Activated B cell treated with CpG ODN at 0.5 μM for 24 hours (primary cell): ENCODE measurements at regions not wholly inside any gene's neighbourhood (a gene's known extent, or its start where the extent isn't known, plus 50 kb on each side); places are given as distances from the start of the nearest gene placed in this dataset.

Source experiments
- ATAC-seq: fragments of 200-7000 bp; cut with Tn5 transposase; one replicate; pipeline ENCODE4 v1.10.0; 2021; ENCODE audit warnings: low read depth, mild to moderate bottlenecking, moderate library complexity
- CTCF ChIA-PET: fragments of 350-600 bp; sonication (Branson Sonifier 250); formaldehyde crosslinking; loops from one replicate; lab custom pipeline; 2021; ENCODE audit warnings: antibody characterized with exemption; lab: Charles Lee
- POLR2A ChIA-PET: fragments of 350-600 bp; sonication (Branson Sonifier 250); formaldehyde crosslinking; loops from one replicate; lab custom pipeline; 2021; ENCODE audit warnings: antibody characterized with exemption; lab: Charles Lee
- DNase-seq: peaks from one replicate; pipeline ENCODE4 v3.0.0; 2022
- H3K27ac Mint-ChIP-seq: one replicate; pipeline ENCODE4 v1.8.0; 2020; ENCODE audit warnings: mixed read lengths
- H3K27me3 Mint-ChIP-seq: one replicate; pipeline ENCODE4 v1.8.0; 2021; ENCODE audit warnings: mixed read lengths
- H3K36me3 Mint-ChIP-seq: one replicate; pipeline ENCODE4 v1.8.0; 2021; ENCODE audit warnings: low read depth, mixed read lengths
- H3K4me1 Mint-ChIP-seq: one replicate; pipeline ENCODE4 v1.8.0; 2021; ENCODE audit warnings: mixed read lengths
- H3K4me3 Mint-ChIP-seq: one replicate; pipeline ENCODE4 v1.8.0; 2020; ENCODE audit warnings: mild to moderate bottlenecking, mixed read lengths
- H3K9me3 Mint-ChIP-seq: one replicate; pipeline ENCODE4 v1.8.0; 2020; ENCODE audit warnings: mixed read lengths
- CTCF ChIP-seq: fragments of 200-600 bp; IDR thresholded peaks from one replicate; pipeline ENCODE4 v1.8.0; 2022; ENCODE audit warnings: antibody characterized with exemption, mild to moderate bottlenecking
- intact Hi-C: fragments of 100-400 bp; cut with micrococcal nuclease; formaldehyde crosslinking; loops from one replicate; pipeline ENCODE4 v1.15.1; 2024

- no peak overlapping the region for H3K4me3 Mint-ChIP-seq
- POLR2A ChIA-PET: no interaction called here
- DNase-seq: no peak
- no peaks in the 10 kb centered on the region for H3K4me1 Mint-ChIP-seq
- H3K9me3 Mint-ChIP-seq: peaks cover 12% of the 10 kb centered on the region
- CTCF ChIA-PET: no interaction called here
- no peak for TF ChIP-seq CTCF
- ATAC-seq: no peak
- H3K27ac Mint-ChIP-seq: no peak overlapping the region
- H3K36me3 Mint-ChIP-seq: peaks cover 3% of the 10 kb centered on the region
- intact Hi-C loops: no loop called here
- no peaks in the 10 kb centered on the region for H3K27me3 Mint-ChIP-seq
Observed at GRCh38 chr5:60177596-60177995, 284.1 kb upstream of the PDE4D start.

GRCh38 chr5:60173667-60174066 lies 280.1 kb upstream of the PDE4D start:
- no peak for DNase-seq
- intact Hi-C loops: no loop called here
- H3K9me3 Mint-ChIP-seq: peaks cover 16% of the 10 kb centered on the region
- H3K27ac Mint-ChIP-seq: no peak overlapping the region
- no peak for ATAC-seq
- no peaks in the 10 kb centered on the region for H3K27me3 Mint-ChIP-seq
- ChIA-PET CTCF (no interaction called here), POLR2A (no interaction called here)
- TF ChIP-seq CTCF: no peak
- H3K4me1 Mint-ChIP-seq: no peaks in the 10 kb centered on the region
- H3K36me3 Mint-ChIP-seq: peaks cover 3% of the 10 kb centered on the region
- no peak overlapping the region for H3K4me3 Mint-ChIP-seq

GRCh38 chr5:60163762-60164161 lies 270.2 kb upstream of the PDE4D start:
- Mint-ChIP-seq H3K4me1 (no peaks in the 10 kb centered on the region), H3K27ac (no peak overlapping the region), H3K36me3 (no peaks in the 10 kb centered on the region), H3K27me3 (no peaks in the 10 kb centered on the region), H3K4me3 (no peak overlapping the region), H3K9me3 (peaks cover 7% of the 10 kb centered on the region)
- DNase-seq: no peak
- ChIA-PET CTCF (no interaction called here), POLR2A (no interaction called here)
- no peak for TF ChIP-seq CTCF
- no peak for ATAC-seq
- intact Hi-C loops: loop anchor here (5.0 kb wide), 1 partner anchor 351 kb away; no protein-coding TSS in a partner anchor

GRCh38 chr5:60162441-60162840 lies 268.9 kb upstream of the PDE4D start:
- POLR2A ChIA-PET: no interaction called here
- intact Hi-C loops: loop anchor here (5.0 kb wide), 1 partner anchor 350 kb away; no protein-coding TSS in a partner anchor
- ATAC-seq: no peak
- no peaks in the 10 kb centered on the region for H3K36me3 Mint-ChIP-seq
- CTCF ChIA-PET: no interaction called here
- TF ChIP-seq CTCF: no peak
- no peak for DNase-seq
- H3K27me3 Mint-ChIP-seq: no peaks in the 10 kb centered on the region
- H3K4me1 Mint-ChIP-seq: no peaks in the 10 kb centered on the region
- peaks cover 4% of the 10 kb centered on the region for H3K9me3 Mint-ChIP-seq
- H3K27ac Mint-ChIP-seq: no peak overlapping the region
- H3K4me3 Mint-ChIP-seq: no peak overlapping the region

GRCh38 chr5:60161340-60161934 lies 267.9 kb upstream of the PDE4D start:
- H3K9me3 Mint-ChIP-seq: no peaks in the 10 kb centered on the region
- no peak overlapping the region for H3K27ac Mint-ChIP-seq
- no peak overlapping the region for H3K4me3 Mint-ChIP-seq
- DNase-seq (no peak), ATAC-seq (no peak)
- POLR2A ChIA-PET: no interaction called here
- CTCF ChIA-PET: no interaction called here
- intact Hi-C loops: loop anchor here (5.0 kb wide), 1 partner anchor 349 kb away; no protein-coding TSS in a partner anchor
- no peak for TF ChIP-seq CTCF
- no peaks in the 10 kb centered on the region for H3K4me1 Mint-ChIP-seq
- no peaks in the 10 kb centered on the region for H3K36me3 Mint-ChIP-seq
- no peaks in the 10 kb centered on the region for H3K27me3 Mint-ChIP-seq
